ENCODE measurements at regions not wholly inside any gene's neighbourhood (a gene's known extent, or its start where the extent isn't known, plus 50 kb on each side); places are given as distances from the start of the nearest gene placed in this dataset.

GRCh38 chr9:22229069-22229468 lies 217.6 kb upstream of the DMRTA1 start:
- TF ChIP-seq, protein P1, sequence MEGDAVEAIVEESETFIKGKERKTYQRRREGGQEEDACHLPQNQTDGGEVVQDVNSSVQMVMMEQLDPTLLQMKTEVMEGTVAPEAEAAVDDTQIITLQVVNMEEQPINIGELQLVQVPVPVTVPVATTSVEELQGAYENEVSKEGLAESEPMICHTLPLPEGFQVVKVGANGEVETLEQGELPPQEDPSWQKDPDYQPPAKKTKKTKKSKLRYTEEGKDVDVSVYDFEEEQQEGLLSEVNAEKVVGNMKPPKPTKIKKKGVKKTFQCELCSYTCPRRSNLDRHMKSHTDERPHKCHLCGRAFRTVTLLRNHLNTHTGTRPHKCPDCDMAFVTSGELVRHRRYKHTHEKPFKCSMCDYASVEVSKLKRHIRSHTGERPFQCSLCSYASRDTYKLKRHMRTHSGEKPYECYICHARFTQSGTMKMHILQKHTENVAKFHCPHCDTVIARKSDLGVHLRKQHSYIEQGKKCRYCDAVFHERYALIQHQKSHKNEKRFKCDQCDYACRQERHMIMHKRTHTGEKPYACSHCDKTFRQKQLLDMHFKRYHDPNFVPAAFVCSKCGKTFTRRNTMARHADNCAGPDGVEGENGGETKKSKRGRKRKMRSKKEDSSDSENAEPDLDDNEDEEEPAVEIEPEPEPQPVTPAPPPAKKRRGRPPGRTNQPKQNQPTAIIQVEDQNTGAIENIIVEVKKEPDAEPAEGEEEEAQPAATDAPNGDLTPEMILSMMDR (IDR thresholded peaks at IDR 0.05), result no peak
- TF ChIP-seq EP300 (IDR thresholded peaks at IDR 0.05) (no peak), POLR2A (IDR thresholded peaks at IDR 0.05) (no peak), POLR2AphosphoS5 (IDR thresholded peaks at IDR 0.05) (no peak)

All from suprapubic skin (tissue), 4 donors.